HG03103 (cell line): ENCODE measurements at regions not wholly inside any gene's neighbourhood (a gene's known extent, or its start where the extent isn't known, plus 50 kb on each side); places are given as distances from the start of the nearest gene placed in this dataset.

Experiments used
- ATAC-seq: cut with Tn5 transposase; IDR thresholded peaks from one replicate; pipeline ENCODE4 v1.9.1; 2021; ENCODE audit warnings: low read depth; ENCODE audit not compliant: unreplicated experiment

- no peak for ATAC-seq
These were observed 59.5 kb upstream of the KLF6 start for GRCh38 chr10:3844491-3845025.

GRCh38 chr10:3838460-3839437 is 53.7 kb upstream of the KLF6 start:
- no peak for ATAC-seq

- no peak for ATAC-seq
These were observed 52.8 kb upstream of the KLF6 start for GRCh38 chr10:3837647-3838459.

GRCh38 chr10:3836222-3836820 is 51.3 kb upstream of the KLF6 start:
- ATAC-seq = no peak

GRCh38 chr10:3835770-3836169 is 50.8 kb upstream of the KLF6 start:
- no peak for ATAC-seq

- ATAC-seq = no peak
These were observed 49.9 kb upstream of the KLF6 start for GRCh38 chr10:3834947-3835346.
